Transverse colon (tissue), 3 donors: ENCODE measurements at regions not wholly inside any gene's neighbourhood (a gene's known extent, or its start where the extent isn't known, plus 50 kb on each side); places are given as distances from the start of the nearest gene placed in this dataset.

ENCODE experiments used
- CTCF ChIP-seq, 5 experiments: fragments of 200-600 bp in 3 of 5; fragments of 450-650 bp in 2 of 5; sonication (generic) in 3 of 5; IDR thresholded peaks; 1 replicate in 2 of 5; 2 replicates in 3 of 5; pipeline ENCODE4 v1.5.1; 2016 to 2017; ENCODE audit warnings: antibody characterized with exemption in 5 of 5, inconsistent platforms in 3 of 5, mild to moderate bottlenecking in 2 of 5, moderate library complexity in 1 of 5
- EP300 ChIP-seq: sonication (generic); formaldehyde crosslinking; IDR thresholded peaks from one replicate; pipeline ENCODE4 v1.6.1; 2017; ENCODE audit warnings: antibody characterized with exemption, low read depth
- POLR2A ChIP-seq: fragments of 450-650 bp; IDR thresholded peaks from one replicate; pipeline ENCODE4 v1.6.1; 2016; ENCODE audit warnings: antibody characterized with exemption, mild to moderate bottlenecking, moderate library complexity

GRCh38 chr1:73604739-73605138 is 593.2 kb downstream of the LRRIQ3 start:
- TF ChIP-seq POLR2A (no peak), CTCF (IDR thresholded peaks at IDR 0.05) (no peak), EP300 (no peak)
